ENCODE measurements at regions not wholly inside any gene's neighbourhood (a gene's known extent, or its start where the extent isn't known, plus 50 kb on each side); places are given as distances from the start of the nearest gene placed in this dataset.
"Not testable (repeated sequence)": the region's sequence is repeated elsewhere in the genome, so short reads cannot be mapped to it uniquely, and the experiment has no call there.

- DNase-seq (ENCODE audit: low spot score in 2 of 2) (no peak), ATAC-seq (no peak)
- H3K36me3 Mint-ChIP-seq = no peaks in the 10 kb centered on the region
- peaks cover 0 to 5% of the 10 kb centered on the region in 2 donors for H3K9me3 Mint-ChIP-seq
- no peak overlapping the region for H3K27ac Mint-ChIP-seq
Observed at GRCh38 chrY:20042993-20043392, 298.5 kb upstream of the KDM5D start.

GRCh38 chrY:20025676-20026075 lies 281.1 kb upstream of the KDM5D start:
- H3K36me3 Mint-ChIP-seq = no peaks in the 10 kb centered on the region

DNA sequence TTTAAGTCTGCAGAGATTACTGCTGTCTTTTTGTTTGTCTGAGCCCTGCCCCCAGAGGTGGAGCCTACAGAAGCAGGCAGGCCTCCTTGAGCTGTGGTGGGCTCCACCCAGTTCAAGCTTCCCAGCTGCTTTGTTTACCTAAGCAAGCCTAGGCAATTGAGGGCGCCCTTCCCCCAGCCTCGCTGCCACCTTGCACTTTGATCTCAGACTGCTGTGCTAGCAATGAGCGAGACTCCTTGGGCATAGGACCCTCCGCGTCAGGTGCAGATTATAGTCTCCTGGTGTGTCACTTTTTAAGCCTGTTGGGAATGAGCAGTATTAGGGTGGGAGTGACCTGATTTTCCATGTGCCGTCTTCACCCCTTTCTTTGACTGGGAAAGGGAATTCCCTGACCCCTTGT lies 248.9 kb upstream of the KDM5D start:
- ATAC-seq; H3K27ac Mint-ChIP-seq; H3K9me3 Mint-ChIP-seq; H3K36me3 Mint-ChIP-seq; DNase-seq (ENCODE audit: low spot score in 2 of 2): not testable (repeated sequence)

More at GRCh38 chrY:20025676-20026075, 281.1 kb upstream of the KDM5D start:
- ATAC-seq (no peak), DNase-seq (ENCODE audit: low spot score in 2 of 2) (no peak)
- Mint-ChIP-seq H3K9me3 (peaks cover 4 to 5% of the 10 kb centered on the region in 2 donors), H3K27ac (no peak overlapping the region)

GRCh38 chrY:19973012-19973411 lies 228.5 kb upstream of the KDM5D start:
- DNase-seq (ENCODE audit: low spot score in 2 of 2) (no peak), ATAC-seq (no peak)
- Mint-ChIP-seq H3K36me3 (no peaks in the 10 kb centered on the region), H3K9me3 (peaks cover 0 to 4% of the 10 kb centered on the region in 2 donors), H3K27ac (no peak overlapping the region)

DNA sequence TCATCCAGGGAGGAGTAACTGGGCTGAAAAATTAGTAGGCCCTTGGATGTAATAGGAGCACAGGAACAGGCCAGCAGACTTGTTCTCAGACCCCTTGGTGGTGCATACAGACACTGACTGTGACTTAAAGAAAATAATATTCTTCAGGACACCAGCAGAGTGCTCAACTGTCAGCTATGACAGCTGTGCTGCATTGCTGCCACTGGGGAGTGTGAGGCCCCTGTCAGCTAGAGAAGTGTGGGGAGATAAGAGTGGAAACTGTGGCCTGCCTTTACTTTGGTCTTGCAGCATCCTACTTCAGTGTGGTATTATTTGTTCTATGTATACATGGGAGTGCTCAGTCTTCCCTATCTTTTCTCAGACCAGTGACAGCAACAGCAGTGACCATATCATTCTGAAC lies 203.2 kb upstream of the KDM5D start:
- no peak overlapping the region for H3K27ac Mint-ChIP-seq
- H3K9me3 Mint-ChIP-seq = no peaks in the 10 kb centered on the region
- no peak for DNase-seq (ENCODE audit: low spot score in 2 of 2)
- no peak for ATAC-seq
- H3K36me3 Mint-ChIP-seq = no peaks in the 10 kb centered on the region

DNA sequence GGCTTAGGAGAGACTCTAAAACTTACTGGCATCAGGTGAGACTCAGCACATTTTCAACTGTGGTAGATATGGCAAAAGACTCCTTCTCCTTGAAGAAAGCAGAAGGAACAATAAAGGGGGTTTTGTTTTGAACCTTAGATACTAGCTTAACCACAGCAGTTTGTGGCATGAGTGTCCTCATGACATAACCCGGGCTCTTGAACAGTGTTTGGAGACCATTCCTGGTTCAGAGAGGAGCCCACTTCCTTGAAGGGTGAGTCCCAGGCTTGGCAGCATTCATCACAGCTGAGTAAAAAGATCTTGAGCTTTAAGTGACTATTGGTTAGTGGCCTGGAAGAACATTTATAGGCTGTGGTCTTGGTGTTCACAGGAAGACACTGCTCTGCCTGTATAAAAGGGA lies 154.5 kb upstream of the KDM5D start:
- Mint-ChIP-seq H3K36me3 (no peaks in the 10 kb centered on the region), H3K9me3 (no peaks in the 10 kb centered on the region), H3K27ac (no peak overlapping the region)
- no peak for ATAC-seq
- DNase-seq (ENCODE audit: low spot score in 2 of 2) = no peak

DNA sequence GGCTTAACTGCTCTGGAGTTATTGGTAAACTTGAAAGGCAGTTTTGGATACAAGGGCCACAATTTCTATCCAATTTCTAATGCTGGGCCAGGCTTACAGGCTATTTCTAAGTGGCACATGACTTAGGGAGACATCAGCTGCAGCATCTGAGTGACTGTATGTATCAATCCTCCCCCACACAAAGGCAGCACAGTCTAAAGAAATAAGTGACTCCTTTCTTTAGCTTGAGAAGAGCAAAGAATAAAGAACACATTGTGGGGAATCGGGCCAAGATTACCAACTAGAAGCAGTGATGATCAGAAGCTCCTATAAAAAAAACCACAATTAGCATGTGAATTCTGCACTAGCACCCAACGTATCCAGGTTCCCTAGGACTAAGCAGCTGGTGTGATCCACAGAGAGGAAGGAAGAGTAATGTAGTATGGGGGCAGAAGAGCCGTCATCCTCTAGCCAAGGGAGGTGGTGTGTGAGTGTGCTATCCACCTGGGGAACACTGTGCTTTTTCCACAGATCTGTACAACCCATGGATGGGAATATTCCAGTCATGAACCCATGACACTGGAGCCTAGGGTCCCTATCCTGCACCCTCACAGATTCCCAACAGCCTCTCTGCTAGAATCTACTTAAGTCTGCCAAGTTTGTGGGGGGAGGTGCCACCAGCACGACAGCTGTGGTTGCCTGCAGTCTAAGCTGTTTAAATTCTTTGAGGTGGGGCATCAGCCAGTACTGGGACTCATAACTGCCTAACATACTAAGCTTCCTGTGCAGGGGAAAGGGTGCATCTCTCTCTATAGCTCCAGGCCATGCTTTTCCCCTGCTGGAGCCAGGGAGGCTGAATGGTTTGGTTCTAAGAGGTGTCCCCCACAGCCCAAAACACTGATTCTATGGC lies 147.8 kb upstream of the KDM5D start:
- DNase-seq (ENCODE audit: low spot score in 2 of 2) (no peak), ATAC-seq (no peak)
- no peaks in the 10 kb centered on the region for H3K36me3 Mint-ChIP-seq
- no peaks in the 10 kb centered on the region for H3K9me3 Mint-ChIP-seq
- H3K27ac Mint-ChIP-seq = no peak overlapping the region

GRCh38 chrY:19882145-19882544 lies 137.6 kb upstream of the KDM5D start:
- H3K9me3 Mint-ChIP-seq = no peaks in the 10 kb centered on the region

GRCh38 chrY:19869715-19870114 lies 125.2 kb upstream of the KDM5D start:
- no peaks in the 10 kb centered on the region for H3K9me3 Mint-ChIP-seq
- ATAC-seq (no peak), DNase-seq (ENCODE audit: low spot score in 2 of 2) (no peak)
- no peak overlapping the region for H3K27ac Mint-ChIP-seq
- H3K36me3 Mint-ChIP-seq = no peaks in the 10 kb centered on the region

More at GRCh38 chrY:19882145-19882544, 137.6 kb upstream of the KDM5D start:
- H3K27ac Mint-ChIP-seq = no peak overlapping the region
- DNase-seq (ENCODE audit: low spot score in 2 of 2) (no peak), ATAC-seq (no peak)
- H3K36me3 Mint-ChIP-seq = no peaks in the 10 kb centered on the region

DNA sequence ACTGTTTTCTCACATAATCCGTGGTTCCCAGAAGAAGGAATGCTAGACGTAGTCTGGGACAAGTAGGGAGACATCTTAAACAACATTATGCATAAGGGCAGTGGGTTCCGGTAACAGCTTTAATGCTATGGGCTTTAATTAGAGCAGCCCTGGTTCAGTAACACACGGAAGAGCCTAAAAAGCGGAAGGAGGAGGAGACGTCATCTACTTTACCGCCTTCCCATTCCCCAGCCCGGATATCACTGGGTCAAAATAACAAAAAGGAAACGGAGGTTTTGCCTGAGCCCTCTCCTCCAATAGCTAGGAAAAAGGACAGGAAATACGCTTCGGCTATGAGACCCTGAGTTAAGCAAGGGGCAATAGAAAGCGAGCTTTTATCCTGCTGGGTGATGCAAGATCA lies 124.8 kb upstream of the KDM5D start:
- no peak for ATAC-seq
- no peaks in the 10 kb centered on the region for H3K36me3 Mint-ChIP-seq
- no peak for DNase-seq (ENCODE audit: low spot score in 2 of 2)

DNA sequence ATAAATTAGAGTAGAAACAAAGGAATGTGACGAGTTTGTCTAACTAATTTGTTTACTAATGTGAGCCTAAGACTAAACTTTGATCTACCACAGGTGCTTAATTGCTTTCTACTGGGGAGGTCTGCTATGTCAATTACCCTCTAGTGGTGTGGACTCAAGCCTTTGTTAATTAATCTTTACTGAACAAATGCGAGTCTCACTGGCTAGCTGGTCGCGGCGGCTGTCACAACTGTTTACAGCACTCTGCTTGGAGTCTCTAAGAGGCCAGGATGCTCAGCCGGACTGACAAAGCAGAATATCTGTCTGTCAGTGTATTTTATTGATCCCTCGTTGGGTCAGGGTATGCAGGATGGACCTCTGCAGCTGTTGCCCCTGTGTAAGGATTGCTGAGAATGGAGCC lies 124.1 kb upstream of the KDM5D start:
- no peak overlapping the region for H3K27ac Mint-ChIP-seq
- ATAC-seq = no peak

More for the DNA sequence above, 124.8 kb upstream of the KDM5D start:
- Mint-ChIP-seq H3K9me3 (no peaks in the 10 kb centered on the region), H3K27ac (no peak overlapping the region)

DNA sequence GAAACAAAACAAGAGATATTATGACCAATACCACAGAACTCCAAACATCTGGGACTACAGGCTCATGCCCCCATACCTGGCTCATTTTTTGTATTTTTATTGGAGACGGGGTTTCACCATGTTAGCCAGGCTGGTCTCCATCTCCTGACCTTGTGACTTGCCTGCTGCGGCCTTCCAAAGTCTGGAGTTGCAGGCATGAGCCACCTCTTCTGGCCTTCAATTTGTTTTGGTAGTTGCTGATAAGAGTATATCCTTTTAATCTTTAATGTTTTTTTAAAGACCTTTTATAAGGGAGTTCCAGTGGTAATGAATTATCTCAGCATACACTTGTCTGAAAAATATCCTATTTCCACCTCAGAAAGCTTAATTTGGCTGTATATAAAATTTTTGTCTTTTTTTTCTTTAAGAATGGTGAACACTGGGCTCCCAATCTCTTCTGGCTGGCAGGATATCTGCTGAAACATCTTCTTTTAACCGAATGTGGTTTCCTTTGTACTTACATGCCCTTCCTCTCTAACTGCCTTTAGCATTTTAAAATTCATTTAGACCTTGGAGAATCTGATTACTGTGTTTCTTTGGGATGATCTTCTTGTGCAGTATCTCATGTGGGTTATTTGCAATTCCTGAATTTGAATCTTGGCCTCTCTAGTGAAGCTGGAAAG lies 112.1 kb upstream of the KDM5D start:
- DNase-seq (ENCODE audit: low spot score in 2 of 2) = no peak
- H3K36me3 Mint-ChIP-seq = peaks cover 0 to 5% of the 10 kb centered on the region in 2 donors
- no peak overlapping the region for H3K27ac Mint-ChIP-seq
- no peak for ATAC-seq
- H3K9me3 Mint-ChIP-seq = peaks cover 5 to 9% of the 10 kb centered on the region in 2 donors

More for the DNA sequence above, 124.1 kb upstream of the KDM5D start:
- Mint-ChIP-seq H3K36me3 (no peaks in the 10 kb centered on the region), H3K9me3 (no peaks in the 10 kb centered on the region)
- DNase-seq (ENCODE audit: low spot score in 2 of 2) = no peak

- DNase-seq (ENCODE audit: low spot score in 2 of 2) = no peak
- H3K27ac Mint-ChIP-seq = no peak overlapping the region
- no peak for ATAC-seq
- peaks cover 0 to 6% of the 10 kb centered on the region in 2 donors for H3K36me3 Mint-ChIP-seq
- peaks cover 3 to 4% of the 10 kb centered on the region in 2 donors for H3K9me3 Mint-ChIP-seq
Observed at GRCh38 chrY:19842972-19843371, 98.4 kb upstream of the KDM5D start.

DNA sequence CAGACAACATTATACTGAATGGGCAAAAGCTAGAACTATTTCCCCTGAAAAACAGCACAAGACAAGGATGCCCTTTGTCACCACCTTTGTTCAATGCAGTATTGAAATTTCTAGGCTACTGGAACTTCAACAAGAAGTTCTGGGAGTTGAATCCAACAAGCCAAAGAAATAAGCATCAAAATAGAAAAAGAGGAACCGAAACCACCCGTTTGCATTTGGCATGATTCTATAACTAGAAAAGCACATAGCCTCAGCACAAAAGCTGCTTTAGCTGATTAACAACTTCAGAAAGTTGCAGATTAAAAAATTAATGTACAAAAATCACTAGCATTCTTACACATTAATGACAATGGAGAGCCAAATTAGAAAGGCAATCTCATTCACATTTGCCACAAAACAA lies 79.6 kb upstream of the KDM5D start:
- no peak overlapping the region for H3K27ac Mint-ChIP-seq
- DNase-seq (ENCODE audit: low spot score in 2 of 2) = no peak
- no peaks in the 10 kb centered on the region for H3K36me3 Mint-ChIP-seq
- H3K9me3 Mint-ChIP-seq = no peaks in the 10 kb centered on the region
- ATAC-seq = no peak

DNA sequence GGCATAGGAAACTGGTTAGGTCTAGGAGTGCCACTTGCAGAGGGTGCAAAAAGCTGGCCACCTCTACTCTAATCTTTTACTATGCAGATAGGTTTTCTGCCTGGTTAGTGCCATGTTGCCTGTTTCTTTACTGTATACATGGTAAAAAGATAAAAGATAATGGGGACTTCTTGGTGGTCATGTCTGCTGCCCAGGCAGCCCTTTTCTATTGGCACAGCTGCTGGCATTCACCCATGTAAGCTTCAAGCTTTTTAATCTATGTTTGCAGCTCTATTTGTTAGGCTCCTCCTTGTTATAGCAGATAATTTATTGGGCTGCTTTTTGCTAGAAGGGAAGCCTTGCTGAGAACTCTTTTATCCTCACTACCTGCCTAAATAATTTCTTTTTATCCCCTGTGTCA lies 74.0 kb upstream of the KDM5D start:
- H3K27ac Mint-ChIP-seq = no peak overlapping the region

GRCh38 chrY:19816920-19817319 lies 72.4 kb upstream of the KDM5D start:
- DNase-seq (ENCODE audit: low spot score in 2 of 2) (no peak), ATAC-seq (peak in 1 of 2 donors; percentile 36)
- Mint-ChIP-seq H3K27ac (peak overlapping the region in 1 of 2 donors; percentile 24), H3K36me3 (no peaks in the 10 kb centered on the region), H3K9me3 (no peaks in the 10 kb centered on the region)

More for the DNA sequence above, 74.0 kb upstream of the KDM5D start:
- ATAC-seq (no peak), DNase-seq (ENCODE audit: low spot score in 2 of 2) (no peak)
- Mint-ChIP-seq H3K9me3 (no peaks in the 10 kb centered on the region), H3K36me3 (no peaks in the 10 kb centered on the region)

- ATAC-seq (peak in 1 of 2 donors; percentile 59), DNase-seq (ENCODE audit: low spot score in 2 of 2) (no peak)
- H3K36me3 Mint-ChIP-seq = no peaks in the 10 kb centered on the region
- H3K27ac Mint-ChIP-seq = peak overlapping the region in 1 of 2 donors; percentile 24
- H3K9me3 Mint-ChIP-seq = no peaks in the 10 kb centered on the region
Observed at GRCh38 chrY:19816053-19816823, 71.7 kb upstream of the KDM5D start.
